HG03432 (cell line): ENCODE measurements at regions not wholly inside any gene's neighbourhood (a gene's known extent, or its start where the extent isn't known, plus 50 kb on each side); places are given as distances from the start of the nearest gene placed in this dataset.
"Not testable (repeated sequence)": the region's sequence is repeated elsewhere in the genome, so short reads cannot be mapped to it uniquely, and the experiment has no call there.

Experiments used
- ATAC-seq: cut with Tn5 transposase; IDR thresholded peaks from one replicate; pipeline ENCODE4 v1.9.1; 2021; ENCODE audit warnings: mild to moderate bottlenecking, moderate library complexity; ENCODE audit not compliant: unreplicated experiment

- no peak for ATAC-seq
These were observed 296.1 kb downstream of the RAB38 start for GRCh38 chr11:87879118-87879517.

GRCh38 chr11:87878373-87878825 is 296.8 kb downstream of the RAB38 start:
- no peak for ATAC-seq

GRCh38 chr11:87871056-87871455 is 304.2 kb downstream of the RAB38 start:
- no peak for ATAC-seq

GRCh38 chr11:87870086-87870485 is 305.2 kb downstream of the RAB38 start:
- ATAC-seq, result no peak

GRCh38 chr11:87866951-87867350 is 308.3 kb downstream of the RAB38 start:
- ATAC-seq, result no peak

- ATAC-seq, result no peak
These were observed 314.2 kb downstream of the RAB38 start for GRCh38 chr11:87861030-87861429.

- ATAC-seq, result no peak
These were observed 315.6 kb downstream of the RAB38 start for GRCh38 chr11:87859636-87860035.

- no peak for ATAC-seq
These were observed 323.4 kb downstream of the RAB38 start for GRCh38 chr11:87851827-87852226.

GRCh38 chr11:87851234-87851633 is 324.0 kb downstream of the RAB38 start:
- ATAC-seq, result no peak

- ATAC-seq, result no peak
These were observed 326.0 kb downstream of the RAB38 start for GRCh38 chr11:87849216-87849615.

GRCh38 chr11:87840786-87841185 is 334.5 kb downstream of the RAB38 start:
- ATAC-seq, result no peak

GRCh38 chr11:87832211-87832610 is 343.0 kb downstream of the RAB38 start:
- ATAC-seq, result no peak

GRCh38 chr11:87820011-87820410 is 355.2 kb downstream of the RAB38 start:
- ATAC-seq, result no peak

GRCh38 chr11:87819151-87819550 is 356.1 kb downstream of the RAB38 start:
- no peak for ATAC-seq

GRCh38 chr11:87812571-87813365 is 362.5 kb downstream of the RAB38 start:
- ATAC-seq, result no peak

GRCh38 chr11:87810486-87810885 is 364.8 kb downstream of the RAB38 start:
- ATAC-seq, result no peak

GRCh38 chr11:87809256-87809655 is 366.0 kb downstream of the RAB38 start:
- ATAC-seq, result no peak

- ATAC-seq, result no peak
These were observed 371.1 kb downstream of the RAB38 start for GRCh38 chr11:87804176-87804575.

- peak; percentile 57 for ATAC-seq
These were observed 371.5 kb downstream of the RAB38 start for GRCh38 chr11:87803748-87804147.

- ATAC-seq, result not testable (repeated sequence)
These were observed 390.4 kb downstream of the RAB38 start for GRCh38 chr11:87784862-87785261.

- ATAC-seq, result no peak
These were observed 395.2 kb downstream of the RAB38 start for GRCh38 chr11:87780068-87780413.

- no peak for ATAC-seq
These were observed 395.8 kb downstream of the RAB38 start for GRCh38 chr11:87779276-87780067.
